ENCODE measurements at regions not wholly inside any gene's neighbourhood (a gene's known extent, or its start where the extent isn't known, plus 50 kb on each side); places are given as distances from the start of the nearest gene placed in this dataset.

- no peak for TF ChIP-seq ZNF394 (tag by site-specific recombination; IDR thresholded peaks at IDR 0.05; ENCODE audit: borderline replicate concordance)
- no peak for TF ChIP-seq GLIS2 (tag by site-specific recombination; IDR thresholded peaks at IDR 0.05)
- no peak for TF ChIP-seq ZNF76 (tag by site-specific recombination; IDR thresholded peaks at IDR 0.05; ENCODE audit: borderline replicate concordance, low read depth)
- no peak for TF ChIP-seq ZNF140 (tag by site-specific recombination; IDR thresholded peaks at IDR 0.05)
- TF ChIP-seq ZNF132 (tag by site-specific recombination; IDR thresholded peaks at IDR 0.05; ENCODE audit: borderline replicate concordance), result no peak
Observed at GRCh38 chr2:5412001-5412400, 280.2 kb upstream of the SOX11 start (continued).

DNA sequence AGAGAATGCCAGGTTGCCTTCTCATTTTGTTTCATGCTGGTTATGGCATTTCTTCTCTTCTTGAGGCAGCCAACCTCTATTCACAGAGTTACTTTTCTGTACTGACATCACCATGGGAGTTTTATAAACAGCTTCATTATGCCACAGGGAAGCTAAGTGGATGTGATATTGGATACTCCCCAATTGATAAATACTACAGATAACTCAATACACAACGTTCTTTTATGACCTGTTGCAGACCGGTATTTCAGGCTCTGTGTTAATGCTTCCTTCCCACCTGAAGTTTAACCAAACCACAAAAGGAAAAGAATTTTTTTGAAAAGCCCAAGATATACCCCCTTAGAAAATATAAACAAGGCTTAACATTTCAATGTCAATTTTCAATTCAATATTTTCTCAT lies 258.3 kb upstream of the SOX11 start:
- ChIA-PET CTCF (no interaction called here), POLR2A (no interaction called here)
- Histone ChIP-seq H3K4me1 (ENCODE audit: control insufficient read depth, insufficient read depth, low read length) (no peaks in the 10 kb centered on the region), H3K4me3 (ENCODE audit: low read depth, low read length) (no peak overlapping the region), H3K36me3 (ENCODE audit: control insufficient read depth in 2 of 2, insufficient read depth in 1 of 2, low read length in 2 of 2) (no peaks in the 10 kb centered on the region), H3K27ac (ENCODE audit: extremely low read depth, low read depth, low read length) (no peak overlapping the region), H3K9me3 (ENCODE audit: control insufficient read depth, insufficient read depth, low read depth, low read length) (no peaks in the 10 kb centered on the region)
- TF ChIP-seq ZNF16 (tag by site-specific recombination; IDR thresholded peaks at IDR 0.05; ENCODE audit: low read depth) (no peak), OSR2 (tag by site-specific recombination; IDR thresholded peaks at IDR 0.05) (no peak)
- TF ChIP-seq, protein P1, sequence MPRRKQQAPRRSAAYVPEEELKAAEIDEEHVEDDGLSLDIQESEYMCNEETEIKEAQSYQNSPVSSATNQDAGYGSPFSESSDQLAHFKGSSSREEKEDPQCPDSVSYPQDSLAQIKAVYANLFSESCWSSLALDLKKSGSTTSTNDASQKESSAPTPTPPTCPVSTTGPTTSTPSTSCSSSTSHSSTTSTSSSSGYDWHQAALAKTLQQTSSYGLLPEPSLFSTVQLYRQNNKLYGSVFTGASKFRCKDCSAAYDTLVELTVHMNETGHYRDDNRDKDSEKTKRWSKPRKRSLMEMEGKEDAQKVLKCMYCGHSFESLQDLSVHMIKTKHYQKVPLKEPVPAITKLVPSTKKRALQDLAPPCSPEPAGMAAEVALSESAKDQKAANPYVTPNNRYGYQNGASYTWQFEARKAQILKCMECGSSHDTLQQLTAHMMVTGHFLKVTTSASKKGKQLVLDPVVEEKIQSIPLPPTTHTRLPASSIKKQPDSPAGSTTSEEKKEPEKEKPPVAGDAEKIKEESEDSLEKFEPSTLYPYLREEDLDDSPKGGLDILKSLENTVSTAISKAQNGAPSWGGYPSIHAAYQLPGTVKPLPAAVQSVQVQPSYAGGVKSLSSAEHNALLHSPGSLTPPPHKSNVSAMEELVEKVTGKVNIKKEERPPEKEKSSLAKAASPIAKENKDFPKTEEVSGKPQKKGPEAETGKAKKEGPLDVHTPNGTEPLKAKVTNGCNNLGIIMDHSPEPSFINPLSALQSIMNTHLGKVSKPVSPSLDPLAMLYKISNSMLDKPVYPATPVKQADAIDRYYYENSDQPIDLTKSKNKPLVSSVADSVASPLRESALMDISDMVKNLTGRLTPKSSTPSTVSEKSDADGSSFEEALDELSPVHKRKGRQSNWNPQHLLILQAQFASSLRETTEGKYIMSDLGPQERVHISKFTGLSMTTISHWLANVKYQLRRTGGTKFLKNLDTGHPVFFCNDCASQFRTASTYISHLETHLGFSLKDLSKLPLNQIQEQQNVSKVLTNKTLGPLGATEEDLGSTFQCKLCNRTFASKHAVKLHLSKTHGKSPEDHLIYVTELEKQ (tag by site-specific recombination; IDR thresholded peaks at IDR 0.05; ENCODE audit: borderline replicate concordance), result no peak

- no peak overlapping the region for H3K27ac ChIP-seq (ENCODE audit: extremely low read depth, low read depth, low read length)
- H3K9me3 ChIP-seq (ENCODE audit: control insufficient read depth, insufficient read depth, low read depth, low read length), result no peaks in the 10 kb centered on the region
- CTCF ChIA-PET, result no interaction called here
- H3K4me3 ChIP-seq (ENCODE audit: low read depth, low read length), result no peak overlapping the region
- POLR2A ChIA-PET, result no interaction called here
- no peaks in the 10 kb centered on the region for H3K4me1 ChIP-seq (ENCODE audit: control insufficient read depth, insufficient read depth, low read length)
- H3K36me3 ChIP-seq (ENCODE audit: control insufficient read depth in 2 of 2, insufficient read depth in 1 of 2, low read length in 2 of 2), result no peaks in the 10 kb centered on the region
- TF ChIP-seq ZNF529 (tag by site-specific recombination; IDR thresholded peaks at IDR 0.05; ENCODE audit: insufficient replicate concordance) (no peak), ZNF26 (tag by site-specific recombination; IDR thresholded peaks at IDR 0.05) (no peak), ZNF530 (tag by site-specific recombination; IDR thresholded peaks at IDR 0.05; ENCODE audit: low read depth) (no peak), ZBTB21 (tag by site-specific recombination; IDR thresholded peaks at IDR 0.05) (peak; percentile 68; the same call in 1 of the 2 replicates), HOXA7 (CRISPR knock-in tag; IDR thresholded peaks at IDR 0.05; ENCODE audit: borderline replicate concordance) (no peak), ZFP3 (tag by site-specific recombination; IDR thresholded peaks at IDR 0.05; ENCODE audit: low read depth) (no peak), HIC1 (tag by site-specific recombination; IDR thresholded peaks at IDR 0.05) (no peak), KLF1 (tag by site-specific recombination; IDR thresholded peaks at IDR 0.05) (no peak), KLF16 (tag by site-specific recombination; IDR thresholded peaks at IDR 0.05) (no peak), ZNF544 (tag by site-specific recombination; IDR thresholded peaks at IDR 0.05) (no peak)
- TF ChIP-seq, protein P2, sequence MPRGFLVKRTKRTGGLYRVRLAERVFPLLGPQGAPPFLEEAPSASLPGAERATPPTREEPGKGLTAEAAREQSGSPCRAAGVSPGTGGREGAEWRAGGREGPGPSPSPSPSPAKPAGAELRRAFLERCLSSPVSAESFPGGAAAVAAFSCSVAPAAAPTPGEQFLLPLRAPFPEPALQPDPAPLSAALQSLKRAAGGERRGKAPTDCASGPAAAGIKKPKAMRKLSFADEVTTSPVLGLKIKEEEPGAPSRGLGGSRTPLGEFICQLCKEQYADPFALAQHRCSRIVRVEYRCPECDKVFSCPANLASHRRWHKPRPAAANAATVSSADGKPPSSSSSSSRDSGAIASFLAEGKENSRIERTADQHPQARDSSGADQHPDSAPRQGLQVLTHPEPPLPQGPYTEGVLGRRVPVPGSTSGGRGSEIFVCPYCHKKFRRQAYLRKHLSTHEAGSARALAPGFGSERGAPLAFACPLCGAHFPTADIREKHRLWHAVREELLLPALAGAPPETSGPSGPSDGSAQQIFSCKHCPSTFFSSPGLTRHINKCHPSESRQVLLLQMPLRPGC (tag by site-specific recombination; IDR thresholded peaks at IDR 0.05), result no peak
- TF ChIP-seq, protein P1 (tag by site-specific recombination; IDR thresholded peaks at IDR 0.05; ENCODE audit: borderline replicate concordance), result no peak
Observed at GRCh38 chr2:5437375-5437774, 254.8 kb upstream of the SOX11 start.
